Transverse colon (tissue), 3 donors: ENCODE measurements at regions not wholly inside any gene's neighbourhood (a gene's known extent, or its start where the extent isn't known, plus 50 kb on each side); places are given as distances from the start of the nearest gene placed in this dataset.

ENCODE experiments used
- CTCF ChIP-seq, 5 experiments: fragments of 200-600 bp in 3 of 5; fragments of 450-650 bp in 2 of 5; sonication (generic) in 3 of 5; IDR thresholded peaks; 1 replicate in 2 of 5; 2 replicates in 3 of 5; pipeline ENCODE4 v1.5.1; 2016 to 2017; ENCODE audit warnings: antibody characterized with exemption in 5 of 5, inconsistent platforms in 3 of 5, mild to moderate bottlenecking in 2 of 5, moderate library complexity in 1 of 5
- EP300 ChIP-seq: sonication (generic); formaldehyde crosslinking; IDR thresholded peaks from one replicate; pipeline ENCODE4 v1.6.1; 2017; ENCODE audit warnings: antibody characterized with exemption, low read depth
- POLR2A ChIP-seq: fragments of 450-650 bp; IDR thresholded peaks from one replicate; pipeline ENCODE4 v1.6.1; 2016; ENCODE audit warnings: antibody characterized with exemption, mild to moderate bottlenecking, moderate library complexity

DNA sequence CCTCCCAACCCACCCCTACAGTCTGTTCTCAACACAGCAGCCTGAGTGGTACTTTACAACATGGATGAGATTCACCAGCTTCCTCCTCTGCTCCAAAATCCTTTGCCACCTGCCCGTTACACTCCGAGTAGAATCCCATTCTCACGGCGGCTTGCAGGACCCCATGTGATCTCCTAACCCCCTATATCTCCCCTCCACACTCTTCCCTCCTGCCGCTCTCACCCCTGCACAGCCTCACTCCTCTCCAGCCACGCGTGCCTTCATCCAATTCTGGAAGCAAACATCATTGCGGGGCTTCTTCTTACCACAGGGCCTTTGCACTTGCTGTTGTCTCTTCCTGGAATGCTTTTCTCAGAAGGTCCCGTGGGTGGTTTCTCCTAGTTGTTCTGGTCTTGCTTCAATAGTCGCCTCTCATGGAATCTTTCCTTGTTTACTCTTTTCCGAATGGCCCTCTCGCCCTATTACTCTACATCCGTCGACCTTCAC is 472.3 kb downstream of the CDH26 start:
- TF ChIP-seq CTCF (IDR thresholded peaks at IDR 0.05) (no peak), EP300 (no peak), POLR2A (no peak)
